Activated CD4-positive, alpha-beta memory T cell treated with anti-CD3 and anti-CD28 coated beads for 36 hours (primary cell): ENCODE measurements at regions not wholly inside any gene's neighbourhood (a gene's known extent, or its start where the extent isn't known, plus 50 kb on each side); places are given as distances from the start of the nearest gene placed in this dataset.

Source experiments
- CTCF ChIA-PET: fragments of 350-600 bp; sonication (Branson Sonifier 250); formaldehyde crosslinking; loops from one replicate; lab custom pipeline; 2021; ENCODE audit warnings: antibody characterized with exemption, inconsistent platforms; lab: Charles Lee
- POLR2A ChIA-PET: fragments of 350-600 bp; sonication (Branson Sonifier 250); formaldehyde crosslinking; loops from one replicate; lab custom pipeline; 2021; ENCODE audit warnings: antibody characterized with exemption; lab: Charles Lee
- DNase-seq: peaks from one replicate; pipeline ENCODE4 v3.0.0-alpha.2; 2020
- H3K27ac Mint-ChIP-seq: one replicate; pipeline ENCODE4 v1.8.0; 2021; ENCODE audit warnings: mixed read lengths
- H3K27me3 Mint-ChIP-seq: one replicate; pipeline ENCODE4 v1.8.0; 2021; ENCODE audit warnings: mixed read lengths
- H3K36me3 Mint-ChIP-seq: one replicate; pipeline ENCODE4 v1.8.0; 2021; ENCODE audit warnings: mixed read lengths
- H3K4me1 Mint-ChIP-seq: one replicate; pipeline ENCODE4 v1.8.0; 2021; ENCODE audit warnings: low read depth, mixed read lengths
- H3K4me3 Mint-ChIP-seq: one replicate; pipeline ENCODE4 v1.8.0; 2021; ENCODE audit warnings: mild to moderate bottlenecking, mixed read lengths
- H3K9me3 Mint-ChIP-seq: one replicate; pipeline ENCODE4 v1.8.0; 2021; ENCODE audit warnings: mixed read lengths
- intact Hi-C: fragments of 100-400 bp; cut with micrococcal nuclease; formaldehyde crosslinking; loops from one replicate; pipeline ENCODE4 v1.15.1; 2023

DNA sequence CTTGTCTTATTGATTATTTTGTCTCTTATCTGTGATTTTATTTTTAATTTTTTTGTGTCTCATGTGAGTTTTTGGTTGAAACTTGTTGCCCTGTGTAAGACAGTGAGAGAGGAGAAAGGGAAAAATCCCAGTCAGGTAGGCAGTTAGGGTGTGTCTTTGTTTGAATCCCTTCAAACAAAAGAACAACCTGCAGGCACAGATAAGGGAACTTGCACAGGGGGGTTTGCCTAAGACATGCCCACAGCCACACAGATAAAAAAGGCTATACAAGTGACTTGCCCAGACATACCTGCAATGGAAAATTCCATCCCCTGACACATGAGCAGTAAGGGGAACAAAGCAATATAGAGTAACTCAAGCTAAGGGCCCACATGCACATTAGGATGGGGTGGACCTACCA, 127.8 kb upstream of the PLET1 start:
- peaks cover 7% of the 10 kb centered on the region for H3K36me3 Mint-ChIP-seq
- no peak overlapping the region for H3K4me3 Mint-ChIP-seq
- ChIA-PET CTCF (no interaction called here), POLR2A (no interaction called here)
- H3K4me1 Mint-ChIP-seq, result no peaks in the 10 kb centered on the region
- H3K27me3 Mint-ChIP-seq, result no peaks in the 10 kb centered on the region
- peaks cover 14% of the 10 kb centered on the region for H3K9me3 Mint-ChIP-seq
- DNase-seq, result no peak
- intact Hi-C loops, result no loop called here
- H3K27ac Mint-ChIP-seq, result no peak overlapping the region

GRCh38 chr11:112391086-112391485, 130.4 kb upstream of the PLET1 start:
- Mint-ChIP-seq H3K27me3 (no peaks in the 10 kb centered on the region), H3K4me3 (no peak overlapping the region), H3K27ac (no peak overlapping the region), H3K36me3 (peaks cover 7% of the 10 kb centered on the region), H3K9me3 (peaks cover 14% of the 10 kb centered on the region), H3K4me1 (no peaks in the 10 kb centered on the region)
- CTCF ChIA-PET, result no interaction called here
- DNase-seq, result no peak
- intact Hi-C loops, result no loop called here
- POLR2A ChIA-PET, result no interaction called here

DNA sequence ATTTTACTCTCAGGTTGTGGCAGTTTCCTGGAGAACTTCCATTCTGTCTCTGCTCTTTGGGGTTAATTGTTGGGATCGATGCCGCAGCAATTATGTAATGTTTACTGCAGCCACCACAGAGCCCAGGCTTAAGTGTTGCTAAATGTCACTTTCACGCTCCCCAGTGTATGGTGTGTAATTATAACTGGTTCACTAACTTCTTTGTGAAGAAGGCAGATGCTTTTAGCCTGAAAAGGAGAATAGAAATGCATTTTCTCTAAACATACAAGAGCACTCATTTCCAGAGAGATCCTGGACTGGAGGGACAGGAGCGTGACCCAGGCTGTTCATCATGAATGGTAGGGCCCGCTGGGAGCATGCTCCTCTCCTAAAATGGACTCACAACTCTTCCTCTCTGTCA, 132.2 kb upstream of the PLET1 start:
- peaks cover 11% of the 10 kb centered on the region for H3K9me3 Mint-ChIP-seq
- intact Hi-C loops, result no loop called here
- peaks cover 7% of the 10 kb centered on the region for H3K36me3 Mint-ChIP-seq
- no peak overlapping the region for H3K27ac Mint-ChIP-seq
- CTCF ChIA-PET, result no interaction called here
- H3K4me3 Mint-ChIP-seq, result no peak overlapping the region
- H3K4me1 Mint-ChIP-seq, result no peaks in the 10 kb centered on the region
- no peaks in the 10 kb centered on the region for H3K27me3 Mint-ChIP-seq
- DNase-seq, result no peak
- POLR2A ChIA-PET, result no interaction called here

DNA sequence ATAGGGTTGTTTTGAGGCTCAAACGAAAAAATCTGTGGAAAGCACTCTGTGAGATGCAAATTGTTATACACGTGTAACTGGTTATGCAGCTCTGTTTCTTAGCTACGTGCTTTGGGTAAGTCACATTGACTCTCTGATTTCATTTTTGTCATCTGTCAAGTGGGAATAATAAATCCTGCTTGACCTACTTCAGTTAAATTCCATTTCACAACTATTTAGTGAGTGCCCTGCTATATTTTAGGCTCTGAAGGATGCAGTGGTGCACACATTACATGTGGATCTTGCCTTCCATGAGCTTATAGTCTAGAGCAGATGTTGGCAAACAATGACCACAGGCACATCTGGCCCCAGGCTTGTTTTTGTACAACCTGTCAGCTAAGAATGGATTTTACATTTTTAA, 133.6 kb upstream of the PLET1 start:
- intact Hi-C loops, result no loop called here
- CTCF ChIA-PET, result no interaction called here
- DNase-seq, result no peak
- POLR2A ChIA-PET, result no interaction called here
- no peaks in the 10 kb centered on the region for H3K36me3 Mint-ChIP-seq
- no peak overlapping the region for H3K4me3 Mint-ChIP-seq
- H3K27ac Mint-ChIP-seq, result no peak overlapping the region
- no peaks in the 10 kb centered on the region for H3K27me3 Mint-ChIP-seq
- peaks cover under 1% of the 10 kb centered on the region for H3K9me3 Mint-ChIP-seq
- no peaks in the 10 kb centered on the region for H3K4me1 Mint-ChIP-seq

DNA sequence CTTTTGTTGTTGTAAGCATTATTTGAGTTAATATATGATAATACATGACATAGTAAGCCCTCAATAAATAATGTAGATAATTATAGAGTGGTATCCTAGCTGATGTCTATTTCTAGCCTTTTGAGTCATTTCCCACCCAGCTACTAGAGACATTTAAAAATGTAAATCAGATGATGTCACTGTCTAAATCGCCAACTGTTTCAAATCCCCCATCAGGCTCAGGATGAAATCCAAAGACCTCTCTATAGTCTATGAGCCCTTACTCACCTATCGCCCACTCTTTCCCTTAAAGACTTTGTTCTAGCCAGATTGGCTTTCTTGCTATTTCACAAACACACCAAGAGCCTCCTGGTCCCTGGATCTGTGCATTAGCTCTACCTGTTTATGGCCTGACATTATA, 135.4 kb upstream of the PLET1 start:
- no peak for DNase-seq
- no peak overlapping the region for H3K4me3 Mint-ChIP-seq
- H3K4me1 Mint-ChIP-seq, result no peaks in the 10 kb centered on the region
- no peaks in the 10 kb centered on the region for H3K27me3 Mint-ChIP-seq
- H3K27ac Mint-ChIP-seq, result no peak overlapping the region
- ChIA-PET POLR2A (no interaction called here), CTCF (interaction anchor here (0.7 kb wide), 1 partner anchor 160 kb away, joined by 3 read pairs; no protein-coding TSS in a partner anchor)
- no peaks in the 10 kb centered on the region for H3K9me3 Mint-ChIP-seq
- intact Hi-C loops, result no loop called here
- no peaks in the 10 kb centered on the region for H3K36me3 Mint-ChIP-seq

GRCh38 chr11:112398798-112399478, 138.3 kb upstream of the PLET1 start:
- no peak for DNase-seq
- ChIA-PET POLR2A (no interaction called here), CTCF (no interaction called here)
- H3K27me3 Mint-ChIP-seq, result no peaks in the 10 kb centered on the region
- no peaks in the 10 kb centered on the region for H3K4me1 Mint-ChIP-seq
- intact Hi-C loops, result no loop called here
- no peak overlapping the region for H3K27ac Mint-ChIP-seq
- H3K36me3 Mint-ChIP-seq, result no peaks in the 10 kb centered on the region
- no peak overlapping the region for H3K4me3 Mint-ChIP-seq
- H3K9me3 Mint-ChIP-seq, result no peaks in the 10 kb centered on the region

DNA sequence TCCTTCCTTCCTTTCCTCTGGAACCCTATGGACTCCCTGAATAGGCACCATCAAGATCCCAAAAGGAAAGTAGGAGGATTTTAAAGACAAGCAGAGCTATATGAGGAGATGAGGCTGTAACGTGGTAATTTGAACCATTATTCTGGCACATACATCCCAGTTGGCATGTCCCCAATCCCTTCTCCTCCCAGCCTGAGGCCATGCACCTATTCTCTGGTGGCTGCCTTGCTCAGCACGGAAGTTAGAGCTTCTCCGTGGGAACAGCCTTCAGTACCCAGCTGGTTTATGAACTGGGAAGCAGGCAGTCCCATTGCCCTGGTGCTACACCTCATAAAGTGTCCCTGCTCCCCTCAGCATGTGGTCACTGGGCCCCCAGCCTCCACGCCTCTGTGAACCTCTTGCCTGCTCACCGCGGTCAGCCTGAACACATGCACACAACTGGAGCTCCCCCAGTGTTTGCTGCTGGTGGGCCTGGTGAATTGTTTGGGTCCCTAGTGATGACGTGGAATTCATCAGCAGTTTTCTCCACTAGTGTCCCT, 139.9 kb upstream of the PLET1 start:
- no peaks in the 10 kb centered on the region for H3K9me3 Mint-ChIP-seq
- no peaks in the 10 kb centered on the region for H3K36me3 Mint-ChIP-seq
- no peak overlapping the region for H3K4me3 Mint-ChIP-seq
- ChIA-PET CTCF (no interaction called here), POLR2A (no interaction called here)
- no peak overlapping the region for H3K27ac Mint-ChIP-seq
- DNase-seq, result no peak
- intact Hi-C loops, result no loop called here
- no peaks in the 10 kb centered on the region for H3K4me1 Mint-ChIP-seq
- no peaks in the 10 kb centered on the region for H3K27me3 Mint-ChIP-seq

- ChIA-PET POLR2A (no interaction called here), CTCF (no interaction called here)
- no peak for DNase-seq
- Mint-ChIP-seq H3K27ac (no peak overlapping the region), H3K9me3 (no peaks in the 10 kb centered on the region), H3K36me3 (no peaks in the 10 kb centered on the region), H3K27me3 (no peaks in the 10 kb centered on the region), H3K4me1 (no peaks in the 10 kb centered on the region), H3K4me3 (no peak overlapping the region)
- intact Hi-C loops, result no loop called here
Observed at GRCh38 chr11:112401036-112401769, 140.5 kb upstream of the PLET1 start.

DNA sequence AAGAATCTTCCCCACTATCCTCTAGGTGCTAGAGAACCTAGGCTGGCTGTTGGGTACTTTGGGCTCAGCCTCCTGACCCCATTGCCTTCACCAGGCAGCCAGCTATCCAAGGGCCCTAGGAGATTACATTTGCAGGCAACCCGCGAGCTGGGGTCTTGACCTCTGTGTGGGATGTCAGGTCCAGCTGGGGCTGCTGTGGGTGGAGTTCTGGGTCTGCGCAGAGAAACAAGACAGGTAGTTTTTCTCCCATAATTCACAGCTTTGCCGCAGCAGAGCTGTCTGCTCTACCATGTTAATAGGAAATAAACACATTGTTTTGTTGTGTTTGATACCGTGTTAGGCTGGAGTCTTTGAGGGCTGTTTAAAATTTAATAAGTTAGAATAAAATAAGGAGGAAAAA, 142.8 kb upstream of the PLET1 start:
- H3K27ac Mint-ChIP-seq, result no peak overlapping the region
- intact Hi-C loops, result no loop called here
- no peaks in the 10 kb centered on the region for H3K36me3 Mint-ChIP-seq
- no peak overlapping the region for H3K4me3 Mint-ChIP-seq
- CTCF ChIA-PET, result no interaction called here
- no peaks in the 10 kb centered on the region for H3K9me3 Mint-ChIP-seq
- H3K4me1 Mint-ChIP-seq, result no peaks in the 10 kb centered on the region
- POLR2A ChIA-PET, result no interaction called here
- no peaks in the 10 kb centered on the region for H3K27me3 Mint-ChIP-seq
- DNase-seq, result no peak

DNA sequence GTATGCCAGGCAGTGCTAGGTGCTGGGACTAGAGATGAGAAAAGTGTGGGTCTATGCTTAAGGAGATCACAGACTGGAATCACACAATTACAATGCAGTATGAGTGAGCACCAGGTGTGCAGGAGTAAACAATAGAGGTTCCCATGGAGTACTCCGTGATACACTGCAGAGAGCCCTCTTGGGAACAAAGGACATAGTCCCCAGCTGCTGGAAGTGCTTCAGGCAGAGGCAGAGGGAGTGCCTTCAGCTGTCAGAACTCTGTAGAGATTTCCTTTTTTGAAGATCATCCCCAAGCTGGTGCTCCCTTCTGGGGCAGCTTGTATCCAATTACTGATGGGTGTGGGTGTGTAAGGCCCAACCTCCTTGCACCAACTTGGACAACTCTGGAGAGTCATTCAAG, 143.5 kb upstream of the PLET1 start:
- no peaks in the 10 kb centered on the region for H3K9me3 Mint-ChIP-seq
- intact Hi-C loops, result no loop called here
- ChIA-PET CTCF (interaction anchor here (1.0 kb wide), 1 partner anchor 50 kb away, joined by 3 read pairs; no protein-coding TSS in a partner anchor), POLR2A (no interaction called here)
- no peaks in the 10 kb centered on the region for H3K36me3 Mint-ChIP-seq
- no peak overlapping the region for H3K27ac Mint-ChIP-seq
- no peak overlapping the region for H3K4me3 Mint-ChIP-seq
- no peak for DNase-seq
- H3K4me1 Mint-ChIP-seq, result no peaks in the 10 kb centered on the region
- no peaks in the 10 kb centered on the region for H3K27me3 Mint-ChIP-seq

GRCh38 chr11:112408517-112408916, 147.9 kb upstream of the PLET1 start:
- no peak for DNase-seq
- intact Hi-C loops, result no loop called here
- Mint-ChIP-seq H3K4me1 (peaks cover 8% of the 10 kb centered on the region), H3K9me3 (peaks cover 3% of the 10 kb centered on the region), H3K4me3 (no peak overlapping the region), H3K36me3 (no peaks in the 10 kb centered on the region), H3K27me3 (peaks cover 4% of the 10 kb centered on the region), H3K27ac (no peak overlapping the region)
- CTCF ChIA-PET, result no interaction called here
- POLR2A ChIA-PET, result no interaction called here

DNA sequence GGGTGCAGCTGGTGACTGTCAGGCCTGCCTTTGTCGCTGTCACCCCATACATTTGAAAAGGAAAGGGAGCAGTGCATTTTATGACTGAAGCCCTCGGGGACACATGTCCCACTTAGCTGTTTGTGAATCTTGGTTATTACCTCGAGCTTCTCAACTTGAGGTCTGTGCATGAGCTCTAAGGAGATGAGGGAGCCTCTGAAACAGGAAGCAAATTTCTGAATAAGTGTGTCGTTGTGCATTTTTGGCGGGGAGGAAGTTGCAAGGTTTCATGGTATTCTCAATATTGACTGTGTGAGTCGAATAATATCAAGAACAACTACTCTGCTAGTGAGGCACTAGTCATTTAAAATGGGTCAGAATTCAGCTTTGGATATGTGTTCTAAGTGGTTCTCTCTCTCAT, 149.7 kb upstream of the PLET1 start:
- CTCF ChIA-PET, result no interaction called here
- Mint-ChIP-seq H3K9me3 (peaks cover 15% of the 10 kb centered on the region), H3K36me3 (no peaks in the 10 kb centered on the region), H3K27me3 (peaks cover 4% of the 10 kb centered on the region), H3K4me1 (peaks cover 8% of the 10 kb centered on the region), H3K27ac (no peak overlapping the region), H3K4me3 (no peak overlapping the region)
- POLR2A ChIA-PET, result no interaction called here
- intact Hi-C loops, result no loop called here
- no peak for DNase-seq

DNA sequence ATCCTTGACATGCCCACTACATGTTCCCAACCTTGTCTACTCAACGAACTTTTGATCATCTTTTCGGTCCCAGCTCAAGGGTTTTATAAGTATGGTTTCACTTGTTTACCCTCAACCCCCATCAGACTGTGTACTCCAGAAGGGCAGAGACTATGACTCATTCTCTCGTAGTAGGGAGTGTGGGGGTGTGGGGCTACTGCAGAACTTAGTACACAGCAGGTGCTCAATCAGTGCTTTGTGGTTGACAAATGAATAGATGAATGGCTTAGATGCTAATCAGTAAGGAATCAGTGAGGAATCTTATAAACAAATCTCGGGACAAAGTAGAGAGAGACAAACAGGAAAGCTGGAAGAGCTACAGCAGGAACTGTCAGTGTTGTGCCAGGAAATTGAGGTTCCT, 151.7 kb upstream of the PLET1 start:
- Mint-ChIP-seq H3K27ac (no peak overlapping the region), H3K9me3 (peaks cover 15% of the 10 kb centered on the region), H3K4me3 (no peak overlapping the region), H3K4me1 (peaks cover 14% of the 10 kb centered on the region), H3K27me3 (peaks cover 4% of the 10 kb centered on the region), H3K36me3 (no peaks in the 10 kb centered on the region)
- intact Hi-C loops, result no loop called here
- CTCF ChIA-PET, result no interaction called here
- POLR2A ChIA-PET, result no interaction called here
- DNase-seq, result no peak
